Gastrocnemius medialis (tissue), 4 donors: ENCODE measurements at regions not wholly inside any gene's neighbourhood (a gene's known extent, or its start where the extent isn't known, plus 50 kb on each side); places are given as distances from the start of the nearest gene placed in this dataset.

Source experiments
- ATAC-seq, 2 donors: fragments of 150-250 bp; one replicate each; pipeline ENCODE4 v1.9.1; 2016
- DNase-seq, 2 donors: peaks; one replicate each; pipeline ENCODE4 v3.0.0-alpha.2; 2019
- H3K27ac ChIP-seq, 4 donors: fragments of 200-600 bp; sonication (generic); 1 replicate in 1 of 4; 2 replicates in 3 of 4; pipeline ENCODE4 v1.5.1; 2016 to 2018; ENCODE audit warnings: mild to moderate bottlenecking in 2 of 4, moderate library complexity in 1 of 4
- H3K27me3 ChIP-seq, 3 donors: fragments of 200-600 bp; sonication (generic) in 2 of 3; 1 replicate in 1 of 3; 2 replicates in 2 of 3; pipeline versions ENCODE4 v1.5.1 to v1.6.0; 2016 to 2019; ENCODE audit warnings: mild to moderate bottlenecking in 1 of 3, moderate library complexity in 1 of 3
- H3K36me3 ChIP-seq, 2 donors: fragments of 200-600 bp; sonication (generic) in 1 of 2; one replicate each; pipeline ENCODE4 v1.5.1; 2017 to 2018
- H3K4me1 ChIP-seq, 2 donors: fragments of 200-600 bp; sonication (generic) in 1 of 2; one replicate each; pipeline ENCODE4 v1.5.1; 2016 to 2017; ENCODE audit warnings: mild to moderate bottlenecking in 2 of 2
- H3K4me3 ChIP-seq, 4 donors: fragments of 200-600 bp; sonication (generic) in 3 of 4; 1 replicate in 1 of 4; 2 replicates in 3 of 4; pipeline ENCODE4 v1.5.1; 2016 to 2019; ENCODE audit warnings: mild to moderate bottlenecking in 2 of 4
- H3K9me3 ChIP-seq, 3 donors: fragments of 200-600 bp; sonication (generic) in 2 of 3; 1 replicate in 1 of 3; 2 replicates in 2 of 3; pipeline ENCODE4 v1.5.1; 2016 to 2019
- CTCF ChIP-seq, 5 experiments: fragments of 450-650 bp in 3 of 5; fragments of 200-600 bp in 2 of 5; sonication (generic) in 2 of 5; IDR thresholded peaks in 4 of 5; conservative IDR thresholded peaks in 1 of 5; 1 replicate in 4 of 5; 2 replicates in 1 of 5; pipeline ENCODE4 v1.5.1; 2016 to 2019; ENCODE audit warnings: antibody characterized with exemption in 5 of 5, mild to moderate bottlenecking in 3 of 5, moderate library complexity in 3 of 5
- POLR2A ChIP-seq, 2 donors: fragments of 450-650 bp; IDR thresholded peaks; one replicate each; pipeline ENCODE4 v1.6.1; 2017; ENCODE audit warnings: antibody characterized with exemption in 2 of 2, mild to moderate bottlenecking in 2 of 2, moderate library complexity in 2 of 2
- in situ Hi-C, 4 donors: fragments of 200-750 bp; cut with MboI; loops; one replicate each; pipeline versions ENCODE4 v1.15.0 to v1.8.0; 2017; ENCODE audit warnings: low sequenced_read_pairs in 4 of 4
- intact Hi-C: fragments of 100-400 bp; cut with DNase I; formaldehyde crosslinking; loops from one replicate; pipeline ENCODE4 v1.15.1; 2023; ENCODE audit warnings: low total_unique reads

GRCh38 chr12:13562915-13563742, 366.6 kb downstream of the EMP1 start:
- Histone ChIP-seq H3K27ac (no peak overlapping the region), H3K4me1 (no peaks in the 10 kb centered on the region), H3K36me3 (no peaks in the 10 kb centered on the region), H3K27me3 (no peaks in the 10 kb centered on the region), H3K9me3 (no peaks in the 10 kb centered on the region), H3K4me3 (no peak overlapping the region)
- no peak for TF ChIP-seq CTCF (IDR thresholded peaks at IDR 0.05 in 4 of 5, conservative IDR thresholded peaks at IDR 0.05 in 1 of 5)
- TF ChIP-seq POLR2A (IDR thresholded peaks at IDR 0.05) = no peak
- intact Hi-C loops (no loop called here), in situ Hi-C loops (no loop called here)
- ATAC-seq = no peak
- DNase-seq = no peak

GRCh38 chr12:13561923-13562322, 365.4 kb downstream of the EMP1 start:
- in situ Hi-C loops = no loop called here

GRCh38 chr12:13559318-13559978, 362.9 kb downstream of the EMP1 start:
- in situ Hi-C loops = no loop called here

More at GRCh38 chr12:13561923-13562322, 365.4 kb downstream of the EMP1 start:
- H3K4me3 ChIP-seq = no peak overlapping the region
- DNase-seq (no peak), ATAC-seq (no peak)
- intact Hi-C loops = no loop called here
- H3K27me3 ChIP-seq = no peaks in the 10 kb centered on the region
- TF ChIP-seq CTCF (IDR thresholded peaks at IDR 0.05 in 4 of 5, conservative IDR thresholded peaks at IDR 0.05 in 1 of 5) (no peak), POLR2A (IDR thresholded peaks at IDR 0.05) (no peak)
- no peaks in the 10 kb centered on the region for H3K9me3 ChIP-seq
- H3K27ac ChIP-seq = no peak overlapping the region
- no peaks in the 10 kb centered on the region for H3K36me3 ChIP-seq
- no peaks in the 10 kb centered on the region for H3K4me1 ChIP-seq

GRCh38 chr12:13552830-13553229, 356.3 kb downstream of the EMP1 start:
- in situ Hi-C loops (no loop called here), intact Hi-C loops (no loop called here)
- Histone ChIP-seq H3K4me3 (no peak overlapping the region), H3K9me3 (no peaks in the 10 kb centered on the region), H3K36me3 (no peaks in the 10 kb centered on the region), H3K27ac (no peak overlapping the region), H3K27me3 (no peaks in the 10 kb centered on the region), H3K4me1 (no peaks in the 10 kb centered on the region)
- TF ChIP-seq CTCF (IDR thresholded peaks at IDR 0.05 in 4 of 5, conservative IDR thresholded peaks at IDR 0.05 in 1 of 5) (no peak), POLR2A (IDR thresholded peaks at IDR 0.05) (no peak)
- DNase-seq = no peak
- no peak for ATAC-seq

More at GRCh38 chr12:13559318-13559978, 362.9 kb downstream of the EMP1 start:
- ATAC-seq (no peak), DNase-seq (no peak)
- intact Hi-C loops = no loop called here
- H3K4me3 ChIP-seq = no peak overlapping the region
- no peaks in the 10 kb centered on the region for H3K9me3 ChIP-seq
- no peaks in the 10 kb centered on the region for H3K27me3 ChIP-seq
- TF ChIP-seq POLR2A (IDR thresholded peaks at IDR 0.05) = no peak
- TF ChIP-seq CTCF (IDR thresholded peaks at IDR 0.05 in 4 of 5, conservative IDR thresholded peaks at IDR 0.05 in 1 of 5) = no peak
- no peaks in the 10 kb centered on the region for H3K4me1 ChIP-seq
- H3K27ac ChIP-seq = no peak overlapping the region
- H3K36me3 ChIP-seq = no peaks in the 10 kb centered on the region
